GM12865 (cell line): ENCODE measurements at regions not wholly inside any gene's neighbourhood (a gene's known extent, or its start where the extent isn't known, plus 50 kb on each side); places are given as distances from the start of the nearest gene placed in this dataset.

Experiments used
- DNase-seq: peaks from one replicate; pipeline ENCODE4 v3.0.0; 2010; ENCODE audit warnings: low read depth
- H3K4me3 ChIP-seq: 2 replicates; pipeline ENCODE4 v1.5.1; 2011; ENCODE audit warnings: mild to moderate bottlenecking, low read depth, low read length, control low read depth
- TF ChIP-seq, protein P1 (sequence below): IDR thresholded peaks from 2 replicates; pipeline ENCODE4 v1.5.1; 2011; ENCODE audit warnings: low read length, control low read depth, low read depth, inconsistent platforms; ENCODE audit not compliant: insufficient read depth; ENCODE audit errors: missing control alignments

DNA sequence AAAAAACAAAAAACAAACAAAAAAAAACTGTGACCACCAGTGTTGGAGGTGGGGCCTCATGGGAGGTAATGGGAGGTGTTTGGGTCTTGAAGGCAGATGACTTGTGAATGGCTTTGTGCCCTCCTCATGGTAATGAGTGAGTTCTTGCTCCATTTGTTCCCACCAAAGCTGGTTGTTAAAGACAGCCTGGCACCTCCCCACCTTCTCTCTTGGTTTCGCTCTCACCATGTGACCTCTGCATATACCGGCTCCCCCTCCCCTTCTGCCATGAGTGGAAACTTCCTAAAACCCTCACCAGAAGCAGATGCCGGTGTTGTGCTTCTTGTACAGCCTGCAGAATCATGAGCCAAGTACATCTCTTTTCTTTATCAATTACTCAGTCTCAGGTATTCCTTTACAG, 61.5 kb upstream of the ATP11B start:
- no peak overlapping the region for H3K4me3 ChIP-seq
- no peak for DNase-seq
- TF ChIP-seq, protein P1, sequence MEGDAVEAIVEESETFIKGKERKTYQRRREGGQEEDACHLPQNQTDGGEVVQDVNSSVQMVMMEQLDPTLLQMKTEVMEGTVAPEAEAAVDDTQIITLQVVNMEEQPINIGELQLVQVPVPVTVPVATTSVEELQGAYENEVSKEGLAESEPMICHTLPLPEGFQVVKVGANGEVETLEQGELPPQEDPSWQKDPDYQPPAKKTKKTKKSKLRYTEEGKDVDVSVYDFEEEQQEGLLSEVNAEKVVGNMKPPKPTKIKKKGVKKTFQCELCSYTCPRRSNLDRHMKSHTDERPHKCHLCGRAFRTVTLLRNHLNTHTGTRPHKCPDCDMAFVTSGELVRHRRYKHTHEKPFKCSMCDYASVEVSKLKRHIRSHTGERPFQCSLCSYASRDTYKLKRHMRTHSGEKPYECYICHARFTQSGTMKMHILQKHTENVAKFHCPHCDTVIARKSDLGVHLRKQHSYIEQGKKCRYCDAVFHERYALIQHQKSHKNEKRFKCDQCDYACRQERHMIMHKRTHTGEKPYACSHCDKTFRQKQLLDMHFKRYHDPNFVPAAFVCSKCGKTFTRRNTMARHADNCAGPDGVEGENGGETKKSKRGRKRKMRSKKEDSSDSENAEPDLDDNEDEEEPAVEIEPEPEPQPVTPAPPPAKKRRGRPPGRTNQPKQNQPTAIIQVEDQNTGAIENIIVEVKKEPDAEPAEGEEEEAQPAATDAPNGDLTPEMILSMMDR, result no peak

DNA sequence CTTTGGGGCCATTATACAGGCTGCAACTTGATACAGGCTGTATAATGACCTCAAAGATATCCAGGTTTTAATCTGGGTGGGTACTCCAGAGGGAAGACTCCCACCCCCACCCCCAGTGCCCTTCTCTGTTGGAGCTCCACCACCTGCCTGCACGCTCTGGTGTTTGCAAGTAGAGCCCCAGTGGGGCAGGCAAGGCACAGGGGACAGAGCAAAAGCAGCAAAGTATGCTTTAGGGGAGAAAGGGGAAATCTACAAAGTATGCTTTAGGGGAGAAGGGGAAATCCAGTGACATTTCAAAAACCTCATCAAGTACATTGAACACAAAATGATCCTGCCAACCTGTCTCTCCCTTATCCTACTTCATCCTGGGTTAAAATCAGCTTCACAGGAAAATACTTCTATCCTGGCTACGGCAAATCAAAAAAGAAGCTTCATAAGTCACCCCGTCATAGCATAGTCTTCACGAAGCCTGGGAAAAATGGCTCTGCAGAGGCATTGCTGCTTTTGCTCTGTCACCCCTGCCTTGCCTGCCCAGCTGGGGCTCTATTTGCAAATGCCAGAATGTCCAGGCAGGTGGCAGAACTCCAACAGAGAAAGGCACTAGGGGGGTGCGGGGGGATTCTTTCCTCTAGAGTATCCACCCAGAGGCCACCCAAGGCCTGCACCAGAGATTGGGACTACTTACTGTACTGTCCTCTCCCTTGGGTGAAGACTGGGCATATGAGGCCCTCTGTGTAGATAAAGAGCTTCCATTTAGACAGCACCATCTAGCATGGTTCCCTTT, 60.9 kb upstream of the ATP11B start:
- no peak for DNase-seq
- H3K4me3 ChIP-seq, result no peak overlapping the region
- TF ChIP-seq, protein P1, result no peak

DNA sequence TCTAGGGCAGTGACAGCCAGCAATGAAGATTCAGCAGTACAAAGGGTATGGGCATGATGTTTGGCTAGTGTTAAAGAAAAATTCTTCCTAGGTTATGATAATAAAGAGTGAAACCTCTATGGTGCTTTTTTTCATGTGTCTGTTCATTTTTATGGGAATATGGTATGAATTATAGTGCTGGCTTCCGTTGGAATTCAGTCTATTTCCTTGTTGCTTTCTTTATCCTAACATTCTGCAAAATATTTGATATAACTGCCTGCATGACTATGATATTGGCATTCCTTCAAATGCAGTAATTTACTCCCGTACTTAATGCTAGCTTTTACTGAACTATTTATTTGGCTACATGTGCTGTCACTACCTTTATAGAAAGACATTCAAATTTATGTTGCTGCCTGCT, 57.6 kb upstream of the ATP11B start:
- DNase-seq, result no peak
- H3K4me3 ChIP-seq, result no peak overlapping the region
- TF ChIP-seq, protein P1, result no peak

DNA sequence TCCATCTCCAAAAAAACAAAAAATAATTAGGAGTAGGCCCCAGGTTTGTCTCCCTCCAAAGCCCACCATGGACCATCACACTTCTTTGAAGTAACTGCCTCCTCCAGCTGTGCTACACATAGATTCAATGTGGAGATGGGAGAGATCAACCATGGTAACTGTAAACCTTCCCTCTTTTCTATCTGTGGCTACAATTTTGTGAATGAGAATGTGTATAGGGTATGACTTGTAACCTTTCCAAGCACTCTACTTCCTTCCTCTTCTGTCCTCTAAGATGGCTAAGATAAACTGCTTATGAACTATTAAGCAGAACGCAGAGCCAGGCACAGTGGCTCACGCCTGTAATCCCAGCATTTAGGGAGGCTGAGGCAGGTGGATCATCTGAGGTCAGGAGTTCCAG, 55.5 kb upstream of the ATP11B start:
- H3K4me3 ChIP-seq, result no peak overlapping the region
- TF ChIP-seq, protein P1, result no peak
- no peak for DNase-seq

DNA sequence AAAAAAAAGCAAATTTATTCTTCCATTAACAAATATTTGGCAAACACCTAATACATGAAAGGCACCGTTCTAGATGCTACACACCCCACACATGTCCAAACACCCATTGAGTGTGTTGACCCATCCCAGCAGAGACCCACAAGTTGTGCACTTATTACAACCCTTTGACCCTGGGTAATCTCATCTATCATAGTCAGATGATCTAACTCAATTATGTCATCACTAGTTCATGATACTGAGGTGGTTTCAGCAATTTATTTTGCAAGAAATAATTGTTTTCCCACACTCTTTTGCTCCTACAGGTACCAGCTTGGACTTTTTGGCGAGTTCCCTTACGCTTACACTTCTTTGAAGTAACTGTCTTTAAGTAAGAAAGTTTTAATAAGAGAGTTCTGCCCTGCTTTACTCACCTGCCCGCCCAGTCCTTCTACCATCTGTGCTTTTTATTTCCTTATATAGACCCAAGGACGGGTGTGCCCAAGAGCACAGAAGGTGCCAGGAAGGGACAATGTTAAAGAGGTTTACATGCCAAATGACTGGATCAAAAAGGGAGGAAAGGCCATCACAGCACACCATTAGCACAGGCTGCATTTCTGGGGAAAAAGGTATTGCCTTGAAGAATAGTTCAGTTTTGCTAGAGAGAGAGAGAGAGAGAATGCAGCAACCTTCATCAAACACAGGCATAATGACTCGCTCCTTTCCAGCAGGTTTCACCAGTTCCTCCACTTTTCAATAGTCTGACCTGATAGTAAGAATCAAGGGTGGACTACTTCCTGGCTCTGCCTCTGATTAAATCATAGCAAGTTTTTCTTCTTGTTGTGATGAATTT, 54.5 kb upstream of the ATP11B start:
- TF ChIP-seq, protein P1, result no peak
- H3K4me3 ChIP-seq, result no peak overlapping the region
- DNase-seq, result no peak

DNA sequence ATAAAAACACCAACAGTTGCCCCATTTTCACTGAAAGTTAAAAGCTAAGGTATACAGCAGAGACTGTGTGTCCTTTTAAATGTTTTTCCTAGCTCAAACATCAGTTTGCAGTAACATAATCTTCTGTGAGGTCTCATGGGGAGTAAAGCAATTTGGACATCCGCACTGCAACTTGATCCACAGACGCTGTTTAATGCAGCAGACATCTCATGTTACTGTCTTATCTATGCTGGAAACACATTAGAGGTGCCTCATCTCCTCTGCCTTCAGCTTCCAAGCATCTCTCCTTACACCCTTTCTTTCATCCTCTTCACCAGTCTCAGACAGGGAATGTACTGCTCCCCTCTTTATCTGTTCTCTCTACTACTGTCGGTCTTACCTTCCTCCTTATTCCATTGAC, 53.7 kb upstream of the ATP11B start:
- H3K4me3 ChIP-seq, result no peak overlapping the region
- TF ChIP-seq, protein P1, result no peak
- no peak for DNase-seq
